HUDEP-2 (cell line): ENCODE measurements at regions not wholly inside any gene's neighbourhood (a gene's known extent, or its start where the extent isn't known, plus 50 kb on each side); places are given as distances from the start of the nearest gene placed in this dataset.

Experiments
- DNase-seq, 76 experiments: peaks; one replicate each; lab custom pipeline; 2025; ENCODE audit not compliant: unreplicated experiment in 76 of 76; lab: John Stamatoyannopoulos, UW

- no peak for DNase-seq
These were observed 540.1 kb upstream of the TENM4 start for GRCh38 chr11:79980916-79981315.

- no peak for DNase-seq
These were observed 533.1 kb upstream of the TENM4 start for GRCh38 chr11:79973721-79974617.

GRCh38 chr11:79971255-79971654 lies 530.4 kb upstream of the TENM4 start:
- DNase-seq: no peak

- no peak for DNase-seq
These were observed 525.8 kb upstream of the TENM4 start for GRCh38 chr11:79966592-79966991.

GRCh38 chr11:79963856-79964645 lies 523.2 kb upstream of the TENM4 start:
- no peak for DNase-seq

- DNase-seq: no peak
These were observed 519.6 kb upstream of the TENM4 start for GRCh38 chr11:79960461-79960860.

GRCh38 chr11:79959318-79959717 lies 518.5 kb upstream of the TENM4 start:
- DNase-seq: no peak

- DNase-seq: no peak
These were observed 516.9 kb upstream of the TENM4 start for GRCh38 chr11:79957702-79958101.

GRCh38 chr11:79956061-79956460 lies 515.2 kb upstream of the TENM4 start:
- no peak for DNase-seq

GRCh38 chr11:79953629-79954028 lies 512.8 kb upstream of the TENM4 start:
- DNase-seq: no peak

GRCh38 chr11:79950741-79951140 lies 509.9 kb upstream of the TENM4 start:
- DNase-seq: no peak

GRCh38 chr11:79950172-79950571 lies 509.3 kb upstream of the TENM4 start:
- no peak for DNase-seq

- DNase-seq: no peak
These were observed 508.7 kb upstream of the TENM4 start for GRCh38 chr11:79949574-79949973.

- DNase-seq: no peak
These were observed 501.8 kb upstream of the TENM4 start for GRCh38 chr11:79942646-79943045.

GRCh38 chr11:79942090-79942489 lies 501.3 kb upstream of the TENM4 start:
- DNase-seq: no peak

- DNase-seq: no peak
These were observed 500.3 kb upstream of the TENM4 start for GRCh38 chr11:79940974-79941735.

GRCh38 chr11:79940165-79940564 lies 499.3 kb upstream of the TENM4 start:
- no peak for DNase-seq

- DNase-seq: no peak
These were observed 498.3 kb upstream of the TENM4 start for GRCh38 chr11:79939111-79939510.

GRCh38 chr11:79937676-79938334 lies 497.0 kb upstream of the TENM4 start:
- DNase-seq: no peak

GRCh38 chr11:79932612-79933011 lies 491.8 kb upstream of the TENM4 start:
- no peak for DNase-seq

GRCh38 chr11:79931692-79932091 lies 490.9 kb upstream of the TENM4 start:
- DNase-seq: no peak
